SK-N-SH (cell line): ENCODE measurements at regions not wholly inside any gene's neighbourhood (a gene's known extent, or its start where the extent isn't known, plus 50 kb on each side); places are given as distances from the start of the nearest gene placed in this dataset.

Experiments
- CTCF ChIA-PET: fragments of 300-600, 350-600 bp; formaldehyde crosslinking; extraction: SDS; loops from one replicate; lab custom pipeline; 2021; lab: Yijun Ruan, JAX
- POLR2A ChIA-PET: fragments of 350-600 bp; sonication (Branson Sonifier 250); formaldehyde crosslinking; extraction: SDS; loops from one replicate; lab custom pipeline; 2020; ENCODE audit warnings: antibody characterized with exemption, inconsistent platforms; lab: Yijun Ruan, JAX
- DNase-seq: peaks from one replicate; pipeline ENCODE4 v3.0.0; 2012
- H2AFZ ChIP-seq: fragments of 200-600 bp; sonication (generic); 2 replicates; pipeline ENCODE4 v1.8.1; 2016; ENCODE audit warnings: antibody characterized with exemption, mild to moderate bottlenecking, low read depth
- H3F3A ChIP-seq: fragments of 200-600 bp; sonication (generic); replicated peaks from 2 replicates; pipeline ENCODE3; 2016; ENCODE audit warnings: antibody characterized with exemption, mild to moderate bottlenecking; ENCODE audit not compliant: insufficient read depth
- H3K27ac ChIP-seq, 2 experiments: fragments of 200-500 bp in 1 of 2; fragments of 200-600 bp in 1 of 2; sonication (Bioruptor generic) in 1 of 2; sonication (generic), shearing (Covaris generic) in 1 of 2; 2 replicates each; pipeline versions ENCODE4 v1.5.1 to v1.6.1; 2014 to 2016; ENCODE audit warnings: low read depth in 2 of 2, inconsistent platforms in 1 of 2, low read length in 1 of 2, mild to moderate bottlenecking in 1 of 2, mixed read lengths in 1 of 2
- H3K27me3 ChIP-seq: fragments of 200-600 bp; sonication (generic), shearing (Covaris generic); 2 replicates; pipeline ENCODE4 v1.6.1; 2016; ENCODE audit warnings: mixed run types; ENCODE audit not compliant: insufficient read depth
- H3K36me3 ChIP-seq, 2 experiments: fragments of 200-500 bp in 1 of 2; fragments of 200-600 bp in 1 of 2; sonication (Bioruptor generic) in 1 of 2; sonication (generic) in 1 of 2; replicated peaks in 1 of 2; 2 replicates each; pipeline versions ENCODE3 to v1.5.1; 2014 to 2016; ENCODE audit warnings: low read length in 1 of 2, mild to moderate bottlenecking in 1 of 2; ENCODE audit not compliant: insufficient read depth in 2 of 2, control insufficient read depth in 1 of 2
- H3K4me1 ChIP-seq, 2 experiments: fragments of 200-500 bp in 1 of 2; fragments of 200-600 bp in 1 of 2; sonication (Bioruptor generic) in 1 of 2; sonication (generic), shearing (Covaris generic) in 1 of 2; 2 replicates each; pipeline versions ENCODE4 v1.5.1 to v1.6.1; 2014 to 2016; ENCODE audit warnings: low read depth in 1 of 2, low read length in 1 of 2, mixed run types in 1 of 2; ENCODE audit not compliant: insufficient read depth in 2 of 2, control insufficient read depth in 1 of 2
- H3K4me2 ChIP-seq: fragments of 200-600 bp; sonication (generic), shearing (Covaris generic); 2 replicates; pipeline ENCODE4 v1.6.1; 2017; ENCODE audit warnings: mixed run types
- H3K4me3 ChIP-seq, 2 experiments: fragments of 200-500 bp in 1 of 2; fragments of 200-600 bp in 1 of 2; sonication (Bioruptor generic) in 1 of 2; sonication (generic), shearing (Covaris generic) in 1 of 2; 2 replicates each; pipeline versions ENCODE4 v1.5.1 to v1.8.1; 2014 to 2016; ENCODE audit warnings: low read depth in 2 of 2, inconsistent platforms in 1 of 2, low read length in 1 of 2, mild to moderate bottlenecking in 1 of 2, mixed read lengths in 1 of 2, moderate library complexity in 1 of 2
- H3K79me2 ChIP-seq: fragments of 200-600 bp; sonication (generic); 2 replicates; pipeline ENCODE4 v1.8.1; 2017; ENCODE audit warnings: mild to moderate bottlenecking; ENCODE audit not compliant: insufficient read depth
- H3K9ac ChIP-seq: fragments of 200-600 bp; sonication (generic); 2 replicates; pipeline ENCODE4 v1.6.1; 2017; ENCODE audit warnings: mixed run types
- H3K9me2 ChIP-seq: fragments of 200-600 bp; sonication (generic); 2 replicates; pipeline ENCODE4 v1.6.1; 2017; ENCODE audit warnings: mixed run types
- H3K9me3 ChIP-seq: fragments of 200-600 bp; sonication (generic); 2 replicates; pipeline ENCODE4 v1.6.1; 2017; ENCODE audit warnings: mixed run types, mild to moderate bottlenecking, moderate library complexity
- H4K20me1 ChIP-seq: fragments of 200-600 bp; sonication (generic); 2 replicates; pipeline ENCODE4 v1.6.1; 2017; ENCODE audit warnings: mild to moderate bottlenecking, mixed run types; ENCODE audit not compliant: insufficient read depth
- CTCF ChIP-seq: fragments of 200-600 bp; sonication (generic); IDR thresholded peaks from 2 replicates; pipeline ENCODE4 v1.6.1; 2017; ENCODE audit warnings: antibody characterized with exemption, mild to moderate bottlenecking, moderate library complexity
- FOXM1 ChIP-seq: IDR thresholded peaks from 2 replicates; pipeline ENCODE4 v1.4.0; 2012; ENCODE audit warnings: low read depth, mild to moderate bottlenecking
- GATA2 ChIP-seq: sonication (generic); formaldehyde crosslinking; IDR thresholded peaks from 2 replicates; pipeline ENCODE4 v1.5.0; 2020; ENCODE audit warnings: mild to moderate bottlenecking, missing genetic modification reagents
- JUND ChIP-seq: IDR thresholded peaks from 2 replicates; pipeline ENCODE4 v1.4.0; 2012
- RAD21 ChIP-seq: IDR thresholded peaks from 2 replicates; pipeline ENCODE4 v1.6.1; 2012; ENCODE audit warnings: mild to moderate bottlenecking, low read length
- RXRA ChIP-seq: IDR thresholded peaks from 2 replicates; pipeline ENCODE4 v1.4.0; 2012; ENCODE audit warnings: low read depth, mild to moderate bottlenecking, borderline replicate concordance
- SMC3 ChIP-seq: IDR thresholded peaks from 2 replicates; pipeline ENCODE4 v1.6.1; 2012; ENCODE audit warnings: low read depth, low read length, improper control_type of control experiment
- USF1 ChIP-seq: IDR thresholded peaks from 2 replicates; pipeline ENCODE4 v1.4.0; 2012; ENCODE audit warnings: low read depth, borderline replicate concordance
- YY1 ChIP-seq: IDR thresholded peaks from 2 replicates; pipeline ENCODE4 v1.4.0; 2012; ENCODE audit warnings: low read depth, mild to moderate bottlenecking
- ZBTB33 ChIP-seq: IDR thresholded peaks from 2 replicates; pipeline ENCODE4 v1.4.0; 2012; ENCODE audit warnings: low read depth, borderline replicate concordance
- WGBS: methylation state at CpG from one replicate; pipeline ENCODE4 v1.1.6; 2017; ENCODE audit warnings: low lambda C conversion rate; 5-methylcytosine and 5-hydroxymethylcytosine counted together

DNA sequence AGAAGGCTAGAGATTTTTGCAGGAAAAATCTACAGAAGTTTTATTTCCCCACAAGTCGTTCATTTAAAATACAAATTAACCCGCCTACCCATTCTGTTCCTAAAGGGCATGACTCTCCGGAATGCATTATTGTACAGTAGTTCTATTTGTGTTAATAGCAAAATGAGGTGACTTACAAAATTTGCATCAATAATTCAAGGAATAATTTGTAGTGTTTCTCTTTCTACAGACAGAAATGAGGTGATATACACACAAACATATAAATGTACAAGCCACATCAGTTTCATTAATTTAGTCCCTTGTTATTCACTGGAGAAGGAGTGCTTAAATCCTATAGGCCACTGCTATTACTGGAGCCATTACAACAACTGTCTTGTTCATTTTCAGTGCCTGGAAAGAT is 501.3 kb upstream of the DIAPH2 start:
- Histone ChIP-seq H2AFZ (no peak overlapping the region), H3K9me3 (no peaks in the 10 kb centered on the region), H3K27ac (no peak overlapping the region), H4K20me1 (no peaks in the 10 kb centered on the region), H3K4me1 (no peaks in the 10 kb centered on the region), H3K27me3 (no peaks in the 10 kb centered on the region), H3K4me2 (no peak overlapping the region), H3K79me2 (no peaks in the 10 kb centered on the region), H3K9ac (no peak overlapping the region), H3K9me2 (no peaks in the 10 kb centered on the region), H3K4me3 (no peak overlapping the region), H3F3A (no peaks in the 10 kb centered on the region), H3K36me3 (no peaks in the 10 kb centered on the region)
- no peak for DNase-seq
- CTCF ChIA-PET, result interaction anchor here (0.9 to 2.8 kb wide), 2 partner anchors 30 to 40 kb away, joined by 3 to 7 read pairs; no protein-coding TSS in a partner anchor
- TF ChIP-seq FOXM1 (no peak), YY1 (no peak), USF1 (no peak), SMC3 (no peak), ZBTB33 (no peak), RXRA (no peak), JUND (no peak)
- 11% methylated on average over 3 of the region's 3 CpGs for WGBS
- POLR2A ChIA-PET, result no interaction called here

- CTCF ChIA-PET, result interaction anchor here (0.9 to 2.8 kb wide), 2 partner anchors 31 to 40 kb away, joined by 3 to 7 read pairs; no protein-coding TSS in a partner anchor
These were observed 500.8 kb upstream of the DIAPH2 start for GRCh38 chrX:96183843-96184242.

More at GRCh38 chrX:96183843-96184242, 500.8 kb upstream of the DIAPH2 start:
- 4% methylated on average over 3 of the region's 3 CpGs for WGBS
- no peaks in the 10 kb centered on the region for H4K20me1 ChIP-seq
- no peak overlapping the region for H2AFZ ChIP-seq
- H3K4me3 ChIP-seq, result no peak overlapping the region
- H3K9me2 ChIP-seq, result no peaks in the 10 kb centered on the region
- POLR2A ChIA-PET, result no interaction called here
- TF ChIP-seq GATA2 (CRISPR knock-in tag) (no peak), RAD21 (peak; percentile 30; the same call in 1 of the 2 replicates), CTCF (peak; percentile 58)
- H3K9me3 ChIP-seq, result no peaks in the 10 kb centered on the region
- DNase-seq, result no peak
- H3K4me1 ChIP-seq, result no peaks in the 10 kb centered on the region
- no peaks in the 10 kb centered on the region for H3F3A ChIP-seq
- no peaks in the 10 kb centered on the region for H3K27me3 ChIP-seq
- H3K36me3 ChIP-seq, result no peaks in the 10 kb centered on the region
- no peak overlapping the region for H3K4me2 ChIP-seq
- no peak overlapping the region for H3K9ac ChIP-seq
- no peaks in the 10 kb centered on the region for H3K79me2 ChIP-seq
- no peak overlapping the region for H3K27ac ChIP-seq
